ENCODE measurements at regions not wholly inside any gene's neighbourhood (a gene's known extent, or its start where the extent isn't known, plus 50 kb on each side); places are given as distances from the start of the nearest gene placed in this dataset.
"Not testable (repeated sequence)": the region's sequence is repeated elsewhere in the genome, so short reads cannot be mapped to it uniquely, and the experiment has no call there.

DNA sequence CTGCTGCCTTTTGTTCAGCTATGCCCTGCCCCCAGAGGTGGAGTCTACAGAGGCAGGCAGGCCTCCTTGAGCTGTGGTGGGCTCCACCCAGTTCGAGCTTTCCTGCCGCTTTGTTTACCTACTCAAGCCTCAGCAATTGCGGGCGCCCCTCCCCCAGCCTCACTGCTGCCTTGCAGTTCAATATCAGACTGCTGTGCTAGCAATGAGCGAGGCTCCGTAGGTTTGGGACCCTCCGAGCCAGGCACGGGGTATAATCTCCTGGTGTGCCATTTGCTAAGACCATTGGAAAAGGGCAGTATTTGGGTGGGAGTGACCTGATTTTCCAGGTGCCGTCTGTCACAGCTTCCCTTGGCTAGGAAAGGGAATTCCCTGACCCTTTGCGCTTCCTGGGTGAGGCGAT lies 51.9 kb downstream of the DIPK2A start:
- not testable (repeated sequence) for DNase-seq

- DNase-seq, result peak; percentile 61 to 85 (median 85)
Measured at GRCh38 chr3:144028798-144029411, 57.3 kb downstream of the DIPK2A start.

DNA sequence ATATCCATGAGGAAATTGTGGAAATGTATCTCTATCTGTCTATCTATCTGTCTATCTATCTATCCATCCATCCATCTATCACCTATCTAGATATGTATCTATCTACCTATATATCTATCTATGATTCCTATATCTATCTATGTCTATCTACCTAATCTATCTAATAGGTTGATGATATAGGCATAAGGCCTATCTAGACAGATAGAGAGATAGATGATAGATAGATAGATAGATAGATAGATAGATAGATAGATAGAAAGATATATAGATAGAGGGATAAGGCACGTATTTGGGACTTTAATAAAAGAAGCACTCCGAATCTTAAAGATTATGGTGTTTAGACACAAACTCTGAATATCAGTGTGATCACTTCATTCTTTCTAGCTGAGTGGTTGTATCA lies 58.1 kb downstream of the DIPK2A start:
- DNase-seq, result no peak

DNA sequence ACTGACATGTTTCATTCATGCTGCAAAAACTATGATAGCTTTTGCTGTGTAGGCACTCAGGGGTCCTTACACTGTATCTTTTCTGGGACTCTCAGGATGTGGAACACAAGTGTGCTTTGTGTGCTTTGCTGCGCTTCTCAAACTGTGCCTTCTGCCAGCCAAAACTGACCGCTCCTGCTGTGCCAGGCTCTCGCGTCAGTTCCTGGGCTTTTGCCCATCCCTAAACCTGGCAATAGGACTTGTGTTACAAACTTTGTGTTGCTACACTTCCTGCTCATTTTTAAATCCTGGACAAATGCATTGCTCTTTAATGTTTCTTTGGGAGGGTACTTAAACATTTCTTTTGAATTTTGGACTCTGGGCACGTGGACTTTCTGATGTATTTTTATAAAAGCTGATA lies 60.3 kb downstream of the DIPK2A start:
- DNase-seq, result no peak

- no peak for DNase-seq
Measured at GRCh38 chr3:144032531-144033239, 61.1 kb downstream of the DIPK2A start.

DNA sequence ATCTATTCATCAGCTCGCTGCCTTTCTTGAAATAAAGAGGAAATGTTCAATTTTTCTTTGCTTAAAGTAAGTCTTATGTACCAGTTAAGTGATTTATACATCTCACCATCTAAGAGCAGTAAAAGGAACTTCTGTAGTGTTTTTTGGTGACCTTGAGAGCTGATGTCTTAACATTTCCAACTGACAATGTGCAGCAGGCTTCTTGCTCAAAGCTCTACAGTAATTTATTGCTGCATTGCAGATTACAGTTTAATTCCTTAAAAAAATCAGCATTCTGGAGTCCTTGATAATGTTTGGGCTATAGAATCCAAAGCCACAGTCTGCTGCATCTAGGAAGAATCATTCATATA lies 61.6 kb downstream of the DIPK2A start:
- DNase-seq, result no peak

DNA sequence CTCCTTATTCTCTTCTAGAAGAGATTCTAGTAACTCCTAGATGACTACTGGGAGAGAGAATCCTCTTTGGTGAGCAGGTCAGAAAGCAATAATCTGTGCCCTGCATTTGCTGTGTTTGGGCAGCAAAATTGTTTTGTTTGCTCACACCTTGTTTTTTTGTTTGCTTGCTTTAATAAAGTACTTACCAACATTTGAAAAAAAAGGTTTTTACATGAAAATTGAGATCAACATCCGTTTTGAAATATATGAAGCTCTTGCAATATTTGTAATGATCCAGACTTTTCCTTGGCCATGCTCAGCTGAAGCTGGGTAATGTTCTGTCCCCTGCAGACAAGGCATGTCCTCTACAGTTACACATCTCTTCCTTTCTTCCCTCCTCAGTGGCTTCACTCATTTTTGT lies 62.2 kb downstream of the DIPK2A start:
- DNase-seq, result no peak

GRCh38 chr3:144034715-144035290 lies 63.2 kb downstream of the DIPK2A start:
- no peak for DNase-seq

- DNase-seq, result no peak
Measured at GRCh38 chr3:144036498-144036897, 64.9 kb downstream of the DIPK2A start.

DNA sequence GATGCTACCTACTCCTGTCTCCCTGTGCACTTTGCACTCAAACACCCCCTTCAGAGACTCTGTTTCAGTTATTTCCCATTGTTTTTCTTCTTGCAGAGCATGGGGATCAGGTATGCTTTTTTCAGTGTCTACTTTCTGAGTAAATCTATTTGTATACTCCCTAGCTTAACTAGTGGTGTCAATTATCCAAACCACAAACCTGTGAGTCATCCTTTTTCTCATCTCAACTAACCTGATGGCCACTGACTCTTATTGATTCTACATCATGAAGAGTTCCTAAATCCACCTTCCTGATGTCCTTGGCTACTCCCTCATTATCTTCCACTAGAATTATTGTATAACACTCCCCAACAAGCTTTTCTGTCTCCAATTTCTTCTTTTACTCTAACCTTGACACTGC lies 68.0 kb downstream of the DIPK2A start:
- no peak for DNase-seq

DNA sequence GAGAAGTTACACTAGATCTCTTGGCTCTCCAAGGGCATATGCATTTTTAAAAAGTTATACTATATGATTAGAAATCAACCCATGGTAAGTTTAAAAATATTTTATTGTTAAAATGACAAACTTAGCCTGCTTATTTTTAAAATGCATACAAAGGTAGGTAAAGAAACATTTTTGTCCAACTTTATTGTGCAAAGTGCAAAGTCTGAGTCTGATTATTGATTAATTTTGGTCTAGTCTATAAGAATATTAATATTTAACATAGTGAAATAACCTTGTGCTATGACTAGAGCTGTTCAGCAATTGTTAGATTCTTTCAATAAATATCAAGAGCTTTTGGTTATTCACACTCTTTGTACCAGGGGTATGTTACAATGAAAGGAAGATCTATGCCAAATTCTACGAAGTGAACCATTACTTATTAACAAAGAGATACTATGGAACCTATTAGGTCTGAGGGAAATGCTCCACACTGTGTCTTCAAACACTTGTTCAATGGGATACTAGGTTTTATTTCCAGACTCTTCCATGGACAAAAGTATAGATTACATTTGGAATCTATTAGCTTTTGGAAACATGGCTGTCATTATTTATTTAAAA lies 70.4 kb downstream of the DIPK2A start:
- no peak for DNase-seq

DNA sequence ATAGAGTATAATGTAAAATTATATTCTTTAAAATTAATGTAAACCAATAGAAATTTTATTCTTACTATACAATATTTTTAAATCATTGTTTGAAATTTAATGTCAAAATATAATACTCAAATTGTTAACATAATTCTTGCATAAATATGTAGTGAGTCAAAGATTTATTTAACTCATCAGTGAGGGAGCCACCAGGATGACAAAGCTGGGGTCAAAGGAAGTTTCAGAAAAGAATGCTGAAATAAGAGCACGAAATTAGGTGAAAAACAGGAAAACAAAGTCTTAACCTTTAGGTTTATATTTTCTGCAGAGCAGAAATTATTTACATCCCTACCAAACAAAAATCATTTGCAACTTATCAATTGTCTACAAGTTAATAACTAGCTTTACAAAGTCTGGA lies 74.1 kb downstream of the DIPK2A start:
- no peak for DNase-seq

DNA sequence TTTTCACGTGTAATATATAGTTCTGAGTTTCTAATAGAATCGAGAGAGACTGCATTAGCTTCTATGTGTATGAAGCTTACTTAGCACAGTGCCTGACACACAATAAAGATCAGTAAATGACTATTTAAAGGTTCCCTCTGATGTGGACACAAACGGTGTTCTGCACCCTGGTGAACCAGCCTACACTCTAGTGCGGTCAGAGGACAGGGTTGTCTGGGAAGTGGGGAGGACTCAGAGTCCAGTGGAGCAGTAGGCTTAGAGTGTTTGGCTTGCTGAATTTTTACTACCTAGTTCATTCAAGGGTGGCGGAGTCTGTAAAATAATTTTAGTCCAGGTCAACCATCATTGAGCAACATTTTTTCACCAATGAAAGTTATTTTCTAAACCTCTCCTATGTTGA lies 77.8 kb downstream of the DIPK2A start:
- DNase-seq, result no peak

GRCh38 chr3:144051211-144051610 lies 79.6 kb downstream of the DIPK2A start:
- no peak for DNase-seq

DNA sequence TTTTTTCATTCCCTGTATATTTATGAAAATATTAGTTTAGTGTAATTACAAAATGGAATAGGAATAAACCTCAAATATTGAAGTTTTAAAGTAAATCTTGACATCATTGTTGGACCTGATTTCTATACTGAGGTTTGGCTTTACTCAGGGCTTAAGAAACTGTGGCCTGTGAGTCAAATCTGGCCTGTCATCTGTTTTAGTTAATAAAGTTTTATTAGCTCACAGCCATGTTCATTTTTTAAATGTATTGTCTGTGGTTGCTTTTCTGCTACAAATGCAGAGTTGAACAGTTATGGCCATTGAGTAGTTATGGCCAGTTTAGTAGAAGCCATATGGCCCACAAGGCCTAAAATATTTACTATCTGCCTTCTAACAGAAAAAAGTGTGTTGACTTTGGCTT lies 80.7 kb downstream of the DIPK2A start:
- no peak for DNase-seq

DNA sequence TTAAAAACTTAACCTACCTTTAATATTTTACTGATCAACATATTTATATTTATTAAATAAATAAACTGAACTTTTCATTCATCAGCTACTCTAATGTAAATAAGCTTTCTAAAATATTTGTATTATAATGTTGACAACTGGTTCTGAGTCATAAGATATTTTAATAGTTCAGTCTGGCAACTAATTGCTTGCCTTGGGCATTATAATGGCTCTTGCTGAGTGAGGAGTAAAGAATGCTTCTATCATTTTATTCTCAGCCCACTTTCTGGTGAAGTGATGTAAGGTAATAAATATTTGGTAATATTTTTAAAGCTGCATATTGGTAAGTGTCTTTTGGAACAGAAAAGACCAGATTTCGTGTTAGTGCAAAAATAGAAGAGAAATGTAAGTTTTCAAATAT lies 81.5 kb downstream of the DIPK2A start:
- DNase-seq, result no peak

DNA sequence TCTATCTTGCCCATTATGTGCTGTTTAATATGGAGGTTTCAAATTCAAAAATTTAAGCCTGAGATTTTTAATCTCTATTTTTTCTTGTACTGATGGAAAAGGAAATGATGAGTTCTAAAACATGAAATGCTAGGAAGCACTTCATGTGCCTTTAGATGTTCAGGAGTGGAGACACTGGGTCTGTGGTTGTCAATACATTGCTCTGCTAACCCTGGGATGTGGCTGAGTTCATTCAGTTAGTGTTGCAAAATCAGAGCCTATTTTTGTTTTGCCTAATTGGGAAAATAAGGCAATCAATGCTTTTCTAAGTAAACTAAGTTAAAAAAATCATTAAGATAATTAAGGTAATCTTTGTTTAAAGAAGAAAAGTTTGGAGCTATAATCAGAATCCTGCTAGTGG lies 83.1 kb downstream of the DIPK2A start:
- DNase-seq, result no peak

GRCh38 chr3:144055604-144056003 lies 84.0 kb downstream of the DIPK2A start:
- DNase-seq, result no peak

- no peak for DNase-seq
Measured at GRCh38 chr3:144058713-144059112, 87.1 kb downstream of the DIPK2A start.

DNA sequence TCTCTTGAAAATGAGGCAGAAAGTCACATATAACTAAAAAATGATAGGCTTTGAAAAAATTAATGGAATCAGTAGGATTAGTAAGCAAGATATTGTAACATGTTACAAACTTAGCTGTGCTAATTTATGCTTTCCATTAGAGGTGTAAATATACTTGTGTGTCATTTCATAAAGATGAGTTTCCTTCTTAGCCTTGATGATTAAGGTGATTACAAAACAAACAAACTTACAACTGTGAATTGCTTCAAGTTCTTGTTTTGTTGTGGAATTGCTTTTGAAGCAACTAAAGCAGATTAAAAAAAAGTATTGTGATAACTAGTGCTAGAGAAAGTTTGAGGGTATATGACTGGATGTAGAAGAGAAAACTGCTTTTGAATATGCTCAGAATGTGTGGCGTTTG lies 87.9 kb downstream of the DIPK2A start:
- DNase-seq, result peak in 1 of 3 donors; percentile 3

DNA sequence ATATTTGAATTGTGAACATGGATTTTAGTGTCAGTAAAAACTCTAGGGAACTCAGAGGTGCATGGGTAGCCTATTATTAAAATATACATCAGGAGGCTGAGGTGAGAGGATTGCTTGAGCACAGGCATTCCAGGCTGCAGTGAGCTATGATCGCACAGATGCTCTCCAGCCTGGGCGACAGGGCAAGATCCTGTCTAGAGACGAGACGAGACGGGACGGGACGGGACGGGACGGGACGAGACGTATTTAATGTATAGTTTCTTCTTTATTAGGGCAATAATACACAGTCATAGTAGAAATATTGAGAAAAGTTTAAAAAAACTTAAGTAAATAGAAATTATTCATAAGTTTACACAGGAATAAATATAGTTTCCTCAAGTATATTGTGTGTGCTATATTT lies 89.3 kb downstream of the DIPK2A start:
- no peak for DNase-seq

DNA sequence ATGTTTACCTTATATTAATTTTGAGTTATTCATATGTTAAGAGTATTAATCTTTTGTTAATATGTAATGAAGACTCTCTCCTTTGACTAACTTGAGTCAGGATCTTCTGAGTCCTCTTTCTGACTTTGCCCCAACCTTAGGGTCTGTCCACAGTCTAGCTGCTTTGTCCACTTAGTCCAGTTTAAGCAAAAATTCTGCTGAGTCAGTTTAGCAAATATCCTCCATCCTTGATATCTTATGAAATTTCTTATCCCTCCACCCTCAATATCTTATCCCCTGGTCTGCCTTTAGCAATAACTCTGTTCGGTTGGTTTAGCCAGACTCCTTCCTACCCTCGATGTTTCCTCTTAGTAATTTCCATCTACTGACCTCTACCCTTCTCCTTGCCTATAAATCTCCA lies 91.7 kb downstream of the DIPK2A start:
- DNase-seq, result no peak

GRCh38 chr3:144067059-144067458 lies 95.4 kb downstream of the DIPK2A start:
- no peak for DNase-seq

DNA sequence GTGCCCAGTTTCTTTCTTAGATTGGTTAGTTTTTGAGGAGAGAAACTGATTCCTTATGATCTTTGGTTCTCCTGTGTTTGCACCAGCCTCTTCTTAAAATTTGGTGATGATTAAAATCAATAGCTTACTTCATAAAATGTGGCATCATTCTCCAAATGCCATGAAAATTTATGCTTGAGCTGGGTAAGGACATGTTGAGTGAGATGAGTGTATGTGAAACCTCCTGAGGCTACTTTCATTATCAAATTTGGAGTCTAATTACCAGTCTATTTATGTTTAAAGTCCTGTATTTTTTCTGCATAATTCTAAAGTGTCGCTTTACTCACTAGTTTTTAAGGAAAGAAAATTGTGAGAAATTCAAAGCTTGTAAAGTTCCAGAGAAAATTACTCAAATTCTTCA lies 102.1 kb downstream of the DIPK2A start:
- DNase-seq, result no peak

Measured in suppressor macrophage treated with lipopolysaccharide for 1 hour (primary cell).